ENCODE measurements at regions not wholly inside any gene's neighbourhood (a gene's known extent, or its start where the extent isn't known, plus 50 kb on each side); places are given as distances from the start of the nearest gene placed in this dataset.

DNA sequence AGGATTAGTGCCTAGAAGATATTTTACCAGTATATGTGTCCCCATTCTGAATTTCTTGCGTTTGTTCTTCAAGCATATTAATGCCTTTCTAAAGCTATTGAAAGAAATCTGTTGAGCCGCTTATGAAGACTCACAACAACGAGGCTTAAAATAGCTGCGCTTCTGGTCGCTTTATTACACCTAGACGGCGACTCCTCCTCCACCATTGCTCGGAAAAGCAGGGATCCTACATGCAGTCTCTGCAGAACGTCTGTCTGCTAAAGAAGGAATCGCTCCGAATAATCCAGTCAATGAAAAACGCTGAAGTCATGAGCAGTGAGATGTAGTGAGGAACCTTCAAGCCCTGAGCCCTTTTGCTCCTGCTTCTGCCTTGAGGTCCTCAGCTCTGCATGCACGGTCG, 94.8 kb upstream of the ZNF516 start:
- POLR2A ChIA-PET = no interaction called here
- Histone ChIP-seq H3K4me3 (ENCODE audit: low read depth, low read length) (no peak overlapping the region), H3K27me3 (ENCODE audit: control insufficient read depth, insufficient read depth, low read length) (no peaks in the 10 kb centered on the region), H3K9me3 (ENCODE audit: control insufficient read depth, insufficient read depth, low read length) (no peaks in the 10 kb centered on the region), H3K27ac (ENCODE audit: low read depth, low read length) (no peak overlapping the region)
- CTCF ChIA-PET = interaction anchor here (0.5 to 1.4 kb wide), 2 partner anchors 31 to 91 kb away, joined by 4 to 5 read pairs; no protein-coding TSS in a partner anchor
- TF ChIP-seq, protein P1, sequence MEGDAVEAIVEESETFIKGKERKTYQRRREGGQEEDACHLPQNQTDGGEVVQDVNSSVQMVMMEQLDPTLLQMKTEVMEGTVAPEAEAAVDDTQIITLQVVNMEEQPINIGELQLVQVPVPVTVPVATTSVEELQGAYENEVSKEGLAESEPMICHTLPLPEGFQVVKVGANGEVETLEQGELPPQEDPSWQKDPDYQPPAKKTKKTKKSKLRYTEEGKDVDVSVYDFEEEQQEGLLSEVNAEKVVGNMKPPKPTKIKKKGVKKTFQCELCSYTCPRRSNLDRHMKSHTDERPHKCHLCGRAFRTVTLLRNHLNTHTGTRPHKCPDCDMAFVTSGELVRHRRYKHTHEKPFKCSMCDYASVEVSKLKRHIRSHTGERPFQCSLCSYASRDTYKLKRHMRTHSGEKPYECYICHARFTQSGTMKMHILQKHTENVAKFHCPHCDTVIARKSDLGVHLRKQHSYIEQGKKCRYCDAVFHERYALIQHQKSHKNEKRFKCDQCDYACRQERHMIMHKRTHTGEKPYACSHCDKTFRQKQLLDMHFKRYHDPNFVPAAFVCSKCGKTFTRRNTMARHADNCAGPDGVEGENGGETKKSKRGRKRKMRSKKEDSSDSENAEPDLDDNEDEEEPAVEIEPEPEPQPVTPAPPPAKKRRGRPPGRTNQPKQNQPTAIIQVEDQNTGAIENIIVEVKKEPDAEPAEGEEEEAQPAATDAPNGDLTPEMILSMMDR (IDR thresholded peaks at IDR 0.05; ENCODE audit: low read depth, low read length) = no peak
- DNase-seq (ENCODE audit: low read depth, low spot score) = no peak

DNA sequence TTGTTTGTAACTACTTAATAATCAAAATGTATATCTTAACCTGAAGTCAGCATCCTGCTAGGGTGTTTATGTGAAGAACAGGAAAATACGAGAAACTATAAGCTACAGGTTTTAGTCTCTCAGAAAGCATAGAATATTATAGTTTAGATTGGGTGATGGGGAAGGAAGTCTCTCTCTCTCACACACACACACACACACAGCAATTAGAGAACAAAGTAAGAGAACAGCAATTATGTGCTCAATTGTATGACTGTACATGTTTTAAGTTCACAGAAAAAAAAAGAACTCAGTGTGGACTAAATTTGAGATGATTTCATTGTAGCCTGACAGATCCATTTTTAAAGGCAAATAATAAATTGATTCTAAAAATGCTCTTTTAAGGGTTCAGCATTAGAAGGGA, 94.3 kb upstream of the ZNF516 start:
- no peak for DNase-seq (ENCODE audit: low read depth, low spot score)
- Histone ChIP-seq H3K27ac (ENCODE audit: low read depth, low read length) (no peak overlapping the region), H3K4me3 (ENCODE audit: low read depth, low read length) (no peak overlapping the region), H3K27me3 (ENCODE audit: control insufficient read depth, insufficient read depth, low read length) (no peaks in the 10 kb centered on the region), H3K9me3 (ENCODE audit: control insufficient read depth, insufficient read depth, low read length) (no peaks in the 10 kb centered on the region)
- TF ChIP-seq, protein P1 (IDR thresholded peaks at IDR 0.05; ENCODE audit: low read depth, low read length) = no peak
- ChIA-PET CTCF (interaction anchor here (1.4 kb wide), 1 partner anchor 31 kb away, joined by 5 read pairs; no protein-coding TSS in a partner anchor), POLR2A (no interaction called here)

DNA sequence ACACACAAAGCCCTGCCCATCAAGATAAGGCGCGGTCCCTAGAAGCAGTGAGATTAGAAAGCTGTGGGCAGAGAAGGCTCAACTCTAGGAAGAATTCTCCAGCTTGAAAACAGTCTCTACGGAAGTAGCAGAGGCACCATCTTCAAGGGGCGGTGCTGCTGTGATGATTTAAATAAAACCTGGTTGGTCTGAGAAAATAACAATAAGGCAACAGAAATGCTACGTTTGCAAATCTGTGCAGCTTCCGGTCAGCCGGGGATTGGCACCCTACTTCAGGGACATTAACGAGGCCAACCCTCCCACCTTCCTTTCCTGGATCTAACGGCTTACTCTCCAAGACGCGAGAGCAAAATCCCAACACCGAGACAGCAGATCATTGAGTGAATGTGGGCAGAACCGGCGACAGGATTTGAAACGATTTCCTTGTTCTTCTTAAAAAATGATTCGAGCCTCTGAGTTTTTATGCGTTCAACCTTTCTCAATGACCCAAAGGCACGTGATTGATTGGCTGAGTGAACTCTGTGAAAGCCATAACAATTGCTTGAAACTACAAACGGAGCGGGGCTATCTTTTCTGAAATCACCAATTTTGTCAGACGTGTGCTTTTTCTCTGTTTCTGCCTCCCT, 93.7 kb upstream of the ZNF516 start:
- Histone ChIP-seq H3K27ac (ENCODE audit: low read depth, low read length) (no peak overlapping the region), H3K4me3 (ENCODE audit: low read depth, low read length) (peak overlapping the region; percentile 33; the same call in 1 of the 2 replicates), H3K27me3 (ENCODE audit: control insufficient read depth, insufficient read depth, low read length) (no peaks in the 10 kb centered on the region), H3K9me3 (ENCODE audit: control insufficient read depth, insufficient read depth, low read length) (no peaks in the 10 kb centered on the region)
- TF ChIP-seq, protein P1 (IDR thresholded peaks at IDR 0.05; ENCODE audit: low read depth, low read length) = no peak
- no peak for DNase-seq (ENCODE audit: low read depth, low spot score)
- ChIA-PET CTCF (interaction anchor here (0.9 to 1.4 kb wide), 2 partner anchors 32 to 130 kb away, joined by 3 to 5 read pairs; no protein-coding TSS in a partner anchor), POLR2A (no interaction called here)

DNA sequence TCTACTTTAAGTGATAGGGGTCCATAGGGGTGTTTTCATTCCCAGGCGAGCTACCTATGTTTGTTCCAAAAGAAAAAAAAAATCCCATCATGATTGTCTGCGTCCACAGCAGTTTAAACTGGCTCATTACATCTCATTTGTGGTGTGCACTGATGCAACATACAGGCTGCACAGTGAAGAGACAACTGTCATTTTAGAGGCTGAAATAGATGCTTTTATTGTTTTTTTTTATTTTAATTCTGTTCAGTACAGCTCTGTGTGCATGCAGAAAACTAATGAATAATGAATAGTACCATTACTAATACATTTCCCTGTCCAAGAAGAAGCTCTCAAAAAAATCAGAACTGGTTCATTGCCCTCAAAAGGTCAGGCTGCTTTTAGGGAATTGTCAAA, 92.8 kb upstream of the ZNF516 start:
- no peak overlapping the region for H3K27ac ChIP-seq (ENCODE audit: low read depth, low read length)
- peaks cover 4% of the 10 kb centered on the region for H3K27me3 ChIP-seq (ENCODE audit: control insufficient read depth, insufficient read depth, low read length)
- H3K9me3 ChIP-seq (ENCODE audit: control insufficient read depth, insufficient read depth, low read length) = no peaks in the 10 kb centered on the region
- no peak for DNase-seq (ENCODE audit: low read depth, low spot score)
- ChIA-PET POLR2A (no interaction called here), CTCF (interaction anchor here (0.9 kb wide), 1 partner anchor 129 kb away, joined by 3 read pairs; no protein-coding TSS in a partner anchor)
- H3K4me3 ChIP-seq (ENCODE audit: low read depth, low read length) = no peak overlapping the region
- TF ChIP-seq, protein P1 (IDR thresholded peaks at IDR 0.05; ENCODE audit: low read depth, low read length) = no peak

DNA sequence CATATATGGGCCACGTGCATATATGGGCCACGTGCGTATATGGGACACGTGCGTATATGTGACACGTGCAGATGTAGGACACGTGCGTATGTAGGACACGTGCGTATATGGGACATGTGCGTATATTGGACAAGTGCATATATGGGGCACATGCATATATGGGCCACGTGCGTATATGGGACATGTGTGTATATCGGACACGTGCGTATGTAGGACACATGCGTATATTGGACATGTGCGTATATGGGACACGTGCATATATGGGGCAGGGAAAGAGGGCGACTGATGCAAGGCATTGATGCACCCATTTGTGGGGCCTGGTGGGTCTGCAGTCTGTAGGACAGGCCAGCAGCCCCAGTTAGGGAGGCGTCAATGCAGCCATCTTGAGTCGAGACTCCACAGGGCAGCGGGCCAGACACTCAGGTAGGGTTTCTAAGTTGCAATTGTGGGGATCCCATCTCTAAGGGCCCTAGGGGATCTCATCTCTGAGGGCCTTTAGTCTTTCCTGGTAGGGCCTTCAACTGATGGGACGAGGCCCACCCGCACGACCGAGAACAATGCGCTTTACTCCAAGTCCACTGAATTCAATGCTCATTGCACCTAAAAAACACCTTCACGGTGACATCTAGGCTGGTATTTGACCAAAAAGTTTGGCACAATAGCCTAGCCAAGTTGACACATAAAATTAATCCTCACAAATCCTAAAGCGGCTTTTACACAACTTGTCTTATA, 92.3 kb upstream of the ZNF516 start:
- Histone ChIP-seq H3K27ac (ENCODE audit: low read depth, low read length) (no peak overlapping the region), H3K9me3 (ENCODE audit: control insufficient read depth, insufficient read depth, low read length) (no peaks in the 10 kb centered on the region), H3K4me3 (ENCODE audit: low read depth, low read length) (no peak overlapping the region), H3K27me3 (ENCODE audit: control insufficient read depth, insufficient read depth, low read length) (peaks cover 4% of the 10 kb centered on the region)
- CTCF ChIA-PET = no interaction called here
- TF ChIP-seq, protein P1 (IDR thresholded peaks at IDR 0.05; ENCODE audit: low read depth, low read length) = no peak
- no peak for DNase-seq (ENCODE audit: low read depth, low spot score)
- POLR2A ChIA-PET = no interaction called here

All from AG04450 (cell line).